CD4-positive, CD25-positive, alpha-beta regulatory T cell (primary cell): ENCODE measurements at regions not wholly inside any gene's neighbourhood (a gene's known extent, or its start where the extent isn't known, plus 50 kb on each side); places are given as distances from the start of the nearest gene placed in this dataset.
"Not testable (repeated sequence)": the region's sequence is repeated elsewhere in the genome, so short reads cannot be mapped to it uniquely, and the experiment has no call there.

ENCODE experiments used
- ATAC-seq, 2 donors: fragments of 150-1000 bp; cut with Tn5 transposase; one replicate each; pipeline ENCODE4 v1.10.0; 2021; ENCODE audit warnings: low read depth in 2 of 2, moderate number of reproducible peaks in 2 of 2, moderate library complexity in 1 of 2
- DNase-seq, 3 donors: peaks; one replicate each; pipeline versions ENCODE4 v3.0.0 to v3.0.0-alpha.2; 2012 to 2022; ENCODE audit warnings: mixed read lengths in 1 of 3
- H3K27ac ChIP-seq: one replicate; pipeline ENCODE4 v1.7.0; 2013; ENCODE audit warnings: mild to moderate bottlenecking, low read length; ENCODE audit not compliant: insufficient read depth, poor library complexity, severe bottlenecking
- H3K27me3 ChIP-seq: one replicate; pipeline ENCODE4 v1.7.0; 2013; ENCODE audit warnings: low read length; ENCODE audit not compliant: control insufficient read depth, insufficient read depth
- H3K36me3 ChIP-seq: one replicate; pipeline ENCODE4 v1.7.0; 2013; ENCODE audit warnings: mild to moderate bottlenecking, low read length, moderate library complexity; ENCODE audit not compliant: control insufficient read depth, insufficient read depth
- H3K4me1 ChIP-seq: 2 replicates; pipeline ENCODE4 v1.7.0; 2013; ENCODE audit warnings: mild to moderate bottlenecking, low read length; ENCODE audit not compliant: insufficient read depth, control insufficient read depth, poor library complexity, severe bottlenecking
- H3K4me3 ChIP-seq: one replicate; pipeline ENCODE4 v1.7.0; 2013; ENCODE audit warnings: low read depth, mild to moderate bottlenecking, low read length, moderate library complexity
- H3K9me3 ChIP-seq, 2 experiments: 1 replicate in 1 of 2; 2 replicates in 1 of 2; pipeline ENCODE4 v1.7.0; 2013; ENCODE audit warnings: low read length in 2 of 2, mild to moderate bottlenecking in 1 of 2, moderate library complexity in 1 of 2; ENCODE audit not compliant: control insufficient read depth in 2 of 2
- H3K27ac Mint-ChIP-seq, 3 donors: one replicate each; pipeline ENCODE4 v1.8.0; 2020 to 2022; ENCODE audit warnings: mild to moderate bottlenecking in 3 of 3, mixed read lengths in 3 of 3, moderate library complexity in 2 of 3
- H3K27me3 Mint-ChIP-seq: one replicate; pipeline ENCODE4 v1.8.0; 2022; ENCODE audit warnings: mild to moderate bottlenecking, mixed read lengths
- H3K36me3 Mint-ChIP-seq: one replicate; pipeline ENCODE4 v1.8.0; 2020; ENCODE audit warnings: mixed read lengths
- H3K4me1 Mint-ChIP-seq, 4 donors: one replicate each; pipeline ENCODE4 v1.8.0; 2020 to 2022; ENCODE audit warnings: mixed read lengths in 4 of 4, mild to moderate bottlenecking in 1 of 4
- H3K4me3 Mint-ChIP-seq, 4 donors: one replicate each; pipeline ENCODE4 v1.8.0; 2020 to 2022; ENCODE audit warnings: mild to moderate bottlenecking in 4 of 4, mixed read lengths in 4 of 4, moderate library complexity in 3 of 4
- H3K9me3 Mint-ChIP-seq, 7 donors: one replicate each; pipeline ENCODE4 v1.8.0; 2020 to 2022; ENCODE audit warnings: mixed read lengths in 7 of 7, mild to moderate bottlenecking in 3 of 7, moderate library complexity in 2 of 7

- H3K36me3 ChIP-seq, result no peaks in the 10 kb centered on the region
- H3K4me1 ChIP-seq, result no peaks in the 10 kb centered on the region
- no peaks in the 10 kb centered on the region for H3K9me3 ChIP-seq
- no peak overlapping the region for H3K4me3 ChIP-seq
- H3K36me3 Mint-ChIP-seq, result no peaks in the 10 kb centered on the region
- no peak overlapping the region for H3K27ac ChIP-seq
- DNase-seq (no peak), ATAC-seq (no peak)
- H3K4me1 Mint-ChIP-seq, result no peaks in the 10 kb centered on the region
- H3K9me3 Mint-ChIP-seq, result peaks cover 0 to 2% (median 0%) of the 10 kb centered on the region in 7 donors
- no peaks in the 10 kb centered on the region for H3K27me3 Mint-ChIP-seq
- no peak overlapping the region for H3K4me3 Mint-ChIP-seq
- H3K27me3 ChIP-seq, result no peaks in the 10 kb centered on the region
- H3K27ac Mint-ChIP-seq, result no peak overlapping the region
These were observed 276.4 kb upstream of the TMTC4 start for GRCh38 chr13:100951016-100951415.

- not testable (repeated sequence) for H3K9me3 ChIP-seq, H3K4me3 ChIP-seq, H3K36me3 Mint-ChIP-seq, H3K4me1 Mint-ChIP-seq, ATAC-seq, H3K27me3 ChIP-seq, H3K9me3 Mint-ChIP-seq, H3K27ac Mint-ChIP-seq, H3K27me3 Mint-ChIP-seq, H3K4me3 Mint-ChIP-seq, H3K36me3 ChIP-seq, H3K4me1 ChIP-seq, H3K27ac ChIP-seq, DNase-seq
These were observed 274.3 kb upstream of the TMTC4 start for GRCh38 chr13:100948937-100949336.

- no peak overlapping the region for H3K4me3 Mint-ChIP-seq
- no peaks in the 10 kb centered on the region for H3K27me3 ChIP-seq
- no peaks in the 10 kb centered on the region for H3K36me3 ChIP-seq
- H3K4me1 ChIP-seq, result no peaks in the 10 kb centered on the region
- no peaks in the 10 kb centered on the region for H3K27me3 Mint-ChIP-seq
- H3K27ac ChIP-seq, result no peak overlapping the region
- H3K9me3 Mint-ChIP-seq, result peaks cover 0 to 2% (median 0%) of the 10 kb centered on the region in 7 donors
- no peaks in the 10 kb centered on the region for H3K4me1 Mint-ChIP-seq
- H3K36me3 Mint-ChIP-seq, result no peaks in the 10 kb centered on the region
- ATAC-seq (no peak), DNase-seq (no peak)
- H3K9me3 ChIP-seq, result no peaks in the 10 kb centered on the region
- no peak overlapping the region for H3K4me3 ChIP-seq
- H3K27ac Mint-ChIP-seq, result no peak overlapping the region
These were observed 272.0 kb upstream of the TMTC4 start for GRCh38 chr13:100946588-100946987.

- H3K27me3 Mint-ChIP-seq, result no peaks in the 10 kb centered on the region
- H3K4me1 ChIP-seq, result no peaks in the 10 kb centered on the region
- no peak overlapping the region for H3K4me3 ChIP-seq
These were observed 270.3 kb upstream of the TMTC4 start for GRCh38 chr13:100944791-100945345.

GRCh38 chr13:100942742-100943141 is 268.1 kb upstream of the TMTC4 start:
- H3K4me1 ChIP-seq, result no peaks in the 10 kb centered on the region
- no peaks in the 10 kb centered on the region for H3K27me3 ChIP-seq
- peaks cover 0 to 2% (median 0%) of the 10 kb centered on the region in 7 donors for H3K9me3 Mint-ChIP-seq
- peaks cover 4% of the 10 kb centered on the region for H3K27me3 Mint-ChIP-seq
- H3K4me1 Mint-ChIP-seq, result no peaks in the 10 kb centered on the region
- DNase-seq (no peak), ATAC-seq (no peak)
- no peaks in the 10 kb centered on the region for H3K9me3 ChIP-seq
- H3K4me3 ChIP-seq, result no peak overlapping the region
- H3K36me3 ChIP-seq, result no peaks in the 10 kb centered on the region
- no peaks in the 10 kb centered on the region for H3K36me3 Mint-ChIP-seq
- H3K27ac ChIP-seq, result no peak overlapping the region
- H3K4me3 Mint-ChIP-seq, result no peak overlapping the region
- H3K27ac Mint-ChIP-seq, result no peak overlapping the region

More at GRCh38 chr13:100944791-100945345, 270.3 kb upstream of the TMTC4 start:
- Histone ChIP-seq H3K9me3 (no peaks in the 10 kb centered on the region), H3K27ac (no peak overlapping the region), H3K36me3 (no peaks in the 10 kb centered on the region), H3K27me3 (no peaks in the 10 kb centered on the region)
- peaks cover 0 to 2% (median 0%) of the 10 kb centered on the region in 7 donors for H3K9me3 Mint-ChIP-seq
- no peak overlapping the region for H3K27ac Mint-ChIP-seq
- DNase-seq (no peak), ATAC-seq (no peak)
- H3K36me3 Mint-ChIP-seq, result no peaks in the 10 kb centered on the region
- H3K4me1 Mint-ChIP-seq, result no peaks in the 10 kb centered on the region
- no peak overlapping the region for H3K4me3 Mint-ChIP-seq

- Histone ChIP-seq H3K27me3 (no peaks in the 10 kb centered on the region), H3K27ac (no peak overlapping the region), H3K9me3 (no peaks in the 10 kb centered on the region), H3K4me1 (no peaks in the 10 kb centered on the region), H3K36me3 (no peaks in the 10 kb centered on the region), H3K4me3 (no peak overlapping the region)
- no peaks in the 10 kb centered on the region for H3K4me1 Mint-ChIP-seq
- no peak overlapping the region for H3K4me3 Mint-ChIP-seq
- no peak overlapping the region for H3K27ac Mint-ChIP-seq
- H3K36me3 Mint-ChIP-seq, result no peaks in the 10 kb centered on the region
- no peak for DNase-seq
- H3K27me3 Mint-ChIP-seq, result peaks cover 4% of the 10 kb centered on the region
- ATAC-seq, result no peak
- peaks cover 0 to 2% (median 0%) of the 10 kb centered on the region in 7 donors for H3K9me3 Mint-ChIP-seq
These were observed 267.1 kb upstream of the TMTC4 start for GRCh38 chr13:100941377-100942368.

- no peak overlapping the region for H3K4me3 ChIP-seq
- no peaks in the 10 kb centered on the region for H3K27me3 ChIP-seq
- Mint-ChIP-seq H3K27me3 (peaks cover 10% of the 10 kb centered on the region), H3K9me3 (peaks cover 0 to 2% (median 0%) of the 10 kb centered on the region in 7 donors), H3K4me1 (no peaks in the 10 kb centered on the region), H3K36me3 (no peaks in the 10 kb centered on the region), H3K27ac (no peak overlapping the region), H3K4me3 (no peak overlapping the region)
- no peaks in the 10 kb centered on the region for H3K4me1 ChIP-seq
- DNase-seq (no peak), ATAC-seq (no peak)
- no peaks in the 10 kb centered on the region for H3K9me3 ChIP-seq
- no peak overlapping the region for H3K27ac ChIP-seq
- H3K36me3 ChIP-seq, result no peaks in the 10 kb centered on the region
These were observed 266.1 kb upstream of the TMTC4 start for GRCh38 chr13:100940658-100941057.
